Fibroblast of peridontal ligament (primary cell): ENCODE measurements at regions not wholly inside any gene's neighbourhood (a gene's known extent, or its start where the extent isn't known, plus 50 kb on each side); places are given as distances from the start of the nearest gene placed in this dataset.
"Not testable (repeated sequence)": the region's sequence is repeated elsewhere in the genome, so short reads cannot be mapped to it uniquely, and the experiment has no call there.

ENCODE experiments used
- DNase-seq: peaks from one replicate; pipeline ENCODE4 v3.0.0-alpha.2; 2010; ENCODE audit errors: extremely low read depth

- DNase-seq, result no peak
Measured at GRCh38 chr6:14217728-14218518, 100.4 kb downstream of the CD83 start.

GRCh38 chr6:14218519-14218800, 100.9 kb downstream of the CD83 start:
- DNase-seq, result no peak

- no peak for DNase-seq
Measured at GRCh38 chr6:14221564-14222279, 104.2 kb downstream of the CD83 start.

GRCh38 chr6:14222956-14223355, 105.4 kb downstream of the CD83 start:
- no peak for DNase-seq

- DNase-seq, result no peak
Measured at GRCh38 chr6:14224359-14225103, 107.0 kb downstream of the CD83 start.

GRCh38 chr6:14226051-14226660, 108.6 kb downstream of the CD83 start:
- DNase-seq, result no peak

- DNase-seq, result peak; percentile 26
Measured at GRCh38 chr6:14228571-14228970, 111.0 kb downstream of the CD83 start.

GRCh38 chr6:14231071-14231483, 113.5 kb downstream of the CD83 start:
- no peak for DNase-seq

GRCh38 chr6:14231501-14232280, 114.1 kb downstream of the CD83 start:
- DNase-seq, result no peak

GRCh38 chr6:14232889-14233288, 115.3 kb downstream of the CD83 start:
- no peak for DNase-seq

- DNase-seq, result no peak
Measured at GRCh38 chr6:14235653-14236356, 118.2 kb downstream of the CD83 start.

GRCh38 chr6:14239097-14239496, 121.5 kb downstream of the CD83 start:
- no peak for DNase-seq

GRCh38 chr6:14240411-14241166, 123.0 kb downstream of the CD83 start:
- DNase-seq, result no peak

GRCh38 chr6:14241255-14242070, 123.9 kb downstream of the CD83 start:
- no peak for DNase-seq

- not testable (repeated sequence) for DNase-seq
Measured at GRCh38 chr6:14242912-14243311, 125.3 kb downstream of the CD83 start.

- DNase-seq, result no peak
Measured at GRCh38 chr6:14243597-14243996, 126.0 kb downstream of the CD83 start.

GRCh38 chr6:14246876-14247275, 129.3 kb downstream of the CD83 start:
- no peak for DNase-seq

- DNase-seq, result no peak
Measured at GRCh38 chr6:14250573-14250972, 133.0 kb downstream of the CD83 start.

GRCh38 chr6:14252271-14252850, 134.8 kb downstream of the CD83 start:
- DNase-seq, result no peak
